ENCODE measurements at regions not wholly inside any gene's neighbourhood (a gene's known extent, or its start where the extent isn't known, plus 50 kb on each side); places are given as distances from the start of the nearest gene placed in this dataset.

- no peak for TF ChIP-seq RAD21 (IDR thresholded peaks at IDR 0.05; ENCODE audit: low read length)
- TF ChIP-seq CTCF (IDR thresholded peaks at IDR 0.05): no peak
- no peak for TF ChIP-seq JUND (IDR thresholded peaks at IDR 0.05)
- TF ChIP-seq TAF1 (IDR thresholded peaks at IDR 0.05; ENCODE audit: borderline replicate concordance, low read depth, low read length): no peak
These were observed 185.9 kb downstream of the FAT3 start for GRCh38 chr11:92410526-92410925.

All from SK-N-SH (cell line).